Activated CD4-positive, alpha-beta T cell treated with anti-CD3 and anti-CD28 coated beads, Interleukin-10, Interleukin-2, amounts not matched to agents 100 ng/mL and 50 ng/mL, durations not matched to agents 16 hours and 8 hours (primary cell): ENCODE measurements at regions not wholly inside any gene's neighbourhood (a gene's known extent, or its start where the extent isn't known, plus 50 kb on each side); places are given as distances from the start of the nearest gene placed in this dataset.

Experiments used
- DNase-seq: peaks from one replicate; pipeline ENCODE4 v3.0.0-alpha.2; 2020

GRCh38 chr3:116939091-116939490 is 229.5 kb downstream of the TUSC7 start:
- no peak for DNase-seq

GRCh38 chr3:116939550-116939949 is 230.0 kb downstream of the TUSC7 start:
- DNase-seq = no peak

GRCh38 chr3:116940719-116941118 is 231.1 kb downstream of the TUSC7 start:
- DNase-seq = no peak

GRCh38 chr3:116946376-116946775 is 236.8 kb downstream of the TUSC7 start:
- DNase-seq = no peak

GRCh38 chr3:116947148-116947547 is 237.6 kb downstream of the TUSC7 start:
- DNase-seq = no peak

GRCh38 chr3:116947809-116948208 is 238.2 kb downstream of the TUSC7 start:
- DNase-seq = no peak

GRCh38 chr3:116950301-116951055 is 240.9 kb downstream of the TUSC7 start:
- DNase-seq = no peak

GRCh38 chr3:116951610-116952009 is 242.0 kb downstream of the TUSC7 start:
- no peak for DNase-seq

- no peak for DNase-seq
Measured at GRCh38 chr3:116958291-116958690, 248.7 kb downstream of the TUSC7 start.

GRCh38 chr3:116961106-116961505 is 251.5 kb downstream of the TUSC7 start:
- no peak for DNase-seq

- DNase-seq = no peak
Measured at GRCh38 chr3:116963802-116964201, 254.2 kb downstream of the TUSC7 start.

GRCh38 chr3:116966649-116967048 is 257.1 kb downstream of the TUSC7 start:
- no peak for DNase-seq

- DNase-seq = no peak
Measured at GRCh38 chr3:116969135-116969534, 259.6 kb downstream of the TUSC7 start.

GRCh38 chr3:116969646-116970045 is 260.1 kb downstream of the TUSC7 start:
- DNase-seq = no peak

GRCh38 chr3:116971531-116971930 is 262.0 kb downstream of the TUSC7 start:
- no peak for DNase-seq

- DNase-seq = no peak
Measured at GRCh38 chr3:116974702-116975101, 265.1 kb downstream of the TUSC7 start.

- DNase-seq = no peak
Measured at GRCh38 chr3:116977441-116977840, 267.9 kb downstream of the TUSC7 start.

- no peak for DNase-seq
Measured at GRCh38 chr3:116980099-116980498, 270.5 kb downstream of the TUSC7 start.

- no peak for DNase-seq
Measured at GRCh38 chr3:116981089-116981488, 271.5 kb downstream of the TUSC7 start.

GRCh38 chr3:116984301-116984700 is 274.7 kb downstream of the TUSC7 start:
- DNase-seq = no peak

GRCh38 chr3:116994351-116994879 is 284.8 kb downstream of the TUSC7 start:
- no peak for DNase-seq

- no peak for DNase-seq
Measured at GRCh38 chr3:117003501-117003900, 293.9 kb downstream of the TUSC7 start.

- DNase-seq = no peak
Measured at GRCh38 chr3:117005274-117005673, 295.7 kb downstream of the TUSC7 start.

GRCh38 chr3:117005911-117006522 is 296.4 kb downstream of the TUSC7 start:
- no peak for DNase-seq

- DNase-seq = no peak
Measured at GRCh38 chr3:117010318-117010717, 300.7 kb downstream of the TUSC7 start.
